WTC11 (cell line): ENCODE measurements at regions not wholly inside any gene's neighbourhood (a gene's known extent, or its start where the extent isn't known, plus 50 kb on each side); places are given as distances from the start of the nearest gene placed in this dataset.

ENCODE experiments used
- CREM ChIP-seq: sonication (generic); formaldehyde crosslinking; IDR thresholded peaks from 2 replicates; pipeline ENCODE4 v1.8.1; 2022; ENCODE audit warnings: mild to moderate bottlenecking, missing genetic modification reagents, moderate library complexity
- CTCF ChIP-seq: fragments of 200-600 bp; IDR thresholded peaks from 2 replicates; pipeline ENCODE4 v1.8.0; 2022; ENCODE audit warnings: antibody characterized with exemption
- FOXJ3 ChIP-seq: sonication (generic); formaldehyde crosslinking; IDR thresholded peaks from 2 replicates; pipeline ENCODE4 v1.9.0; 2021; ENCODE audit warnings: missing genetic modification reagents, mild to moderate bottlenecking, borderline replicate concordance
- NFYB ChIP-seq: sonication (generic); formaldehyde crosslinking; conservative IDR thresholded peaks from 2 replicates; pipeline ENCODE4 v1.8.0; 2022; ENCODE audit warnings: low read depth, missing genetic modification reagents
- ZBTB21 ChIP-seq: sonication (generic); formaldehyde crosslinking; IDR thresholded peaks from 2 replicates; pipeline ENCODE4 v1.8.1; 2023; ENCODE audit warnings: mild to moderate bottlenecking, missing genetic modification reagents, borderline replicate concordance
- ZNF121 ChIP-seq: sonication (generic); formaldehyde crosslinking; IDR thresholded peaks from 2 replicates; pipeline ENCODE4 v1.8.0; 2023; ENCODE audit warnings: missing genetic modification reagents
- TF ChIP-seq, protein P1 (sequence below): sonication (generic); formaldehyde crosslinking; IDR thresholded peaks from 2 replicates; pipeline ENCODE4 v1.8.0; 2022; ENCODE audit warnings: mild to moderate bottlenecking, missing genetic modification reagents
- TF ChIP-seq, protein P2 (sequence below): sonication (generic); formaldehyde crosslinking; IDR thresholded peaks from 2 replicates; pipeline ENCODE4 v1.8.0; 2022; ENCODE audit warnings: mild to moderate bottlenecking, missing genetic modification reagents

DNA sequence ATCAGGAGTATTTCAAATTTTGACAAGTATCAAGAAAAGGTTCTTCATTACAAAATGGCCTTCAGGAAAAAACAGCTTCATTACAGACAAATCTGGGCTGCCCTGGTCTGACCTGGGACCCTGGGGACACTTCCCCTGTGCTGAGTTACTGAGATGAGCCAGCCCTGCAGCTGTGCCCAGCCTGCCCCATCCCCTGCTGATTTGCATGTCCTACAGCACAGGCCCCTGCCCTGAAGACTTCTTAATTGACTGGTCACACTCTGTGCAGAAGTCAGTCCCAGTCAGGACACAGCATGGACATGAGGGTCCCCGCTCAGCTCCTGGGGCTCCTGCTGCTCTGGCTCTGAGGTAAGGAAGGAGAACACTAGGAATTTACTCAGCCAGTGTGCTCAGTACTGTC lies 235.1 kb downstream of the ANKRD36B start:
- TF ChIP-seq CTCF (no peak), CREM (no peak), NFYB (CRISPR knock-in tag) (no peak), FOXJ3 (CRISPR knock-in tag) (no peak), ZBTB21 (CRISPR knock-in tag) (no peak), ZNF121 (CRISPR knock-in tag) (no peak)
- TF ChIP-seq, protein P1, sequence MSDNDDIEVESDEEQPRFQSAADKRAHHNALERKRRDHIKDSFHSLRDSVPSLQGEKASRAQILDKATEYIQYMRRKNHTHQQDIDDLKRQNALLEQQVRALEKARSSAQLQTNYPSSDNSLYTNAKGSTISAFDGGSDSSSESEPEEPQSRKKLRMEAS = no peak
- TF ChIP-seq, protein P2, sequence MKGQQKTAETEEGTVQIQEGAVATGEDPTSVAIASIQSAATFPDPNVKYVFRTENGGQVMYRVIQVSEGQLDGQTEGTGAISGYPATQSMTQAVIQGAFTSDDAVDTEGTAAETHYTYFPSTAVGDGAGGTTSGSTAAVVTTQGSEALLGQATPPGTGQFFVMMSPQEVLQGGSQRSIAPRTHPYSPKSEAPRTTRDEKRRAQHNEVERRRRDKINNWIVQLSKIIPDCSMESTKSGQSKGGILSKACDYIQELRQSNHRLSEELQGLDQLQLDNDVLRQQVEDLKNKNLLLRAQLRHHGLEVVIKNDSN (CRISPR knock-in tag) = no peak
